Fibroblast of gingiva (primary cell): ENCODE measurements at regions not wholly inside any gene's neighbourhood (a gene's known extent, or its start where the extent isn't known, plus 50 kb on each side); places are given as distances from the start of the nearest gene placed in this dataset.

ENCODE experiments used
- DNase-seq: peaks from one replicate; pipeline ENCODE4 v3.0.0-alpha.2; 2011; ENCODE audit warnings: low read depth

GRCh38 chr20:40160097-40160550, 528.9 kb downstream of the MAFB start:
- peak; percentile 39 for DNase-seq

DNA sequence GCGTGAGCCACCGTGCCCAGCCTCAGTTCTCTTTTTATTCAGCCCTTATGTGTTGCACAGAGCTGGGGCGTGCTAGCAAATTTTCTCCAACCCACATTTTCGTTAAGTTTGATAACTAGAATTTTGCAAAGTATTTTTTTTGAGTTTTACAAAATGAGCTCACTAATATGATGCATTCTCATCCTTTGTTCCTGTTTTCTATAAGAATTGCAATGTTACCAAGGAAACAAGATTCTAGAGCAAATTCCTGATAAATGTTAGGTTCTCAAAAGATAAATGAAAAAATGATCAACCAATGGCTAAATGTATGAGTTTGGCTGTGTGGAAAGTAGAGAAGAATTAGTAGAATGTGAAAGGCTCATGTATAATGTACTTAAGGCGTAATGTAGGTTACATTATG, 529.8 kb downstream of the MAFB start:
- no peak for DNase-seq

- DNase-seq = no peak
These were observed 532.3 kb downstream of the MAFB start for GRCh38 chr20:40156600-40157317.

GRCh38 chr20:40154514-40154913, 534.5 kb downstream of the MAFB start:
- DNase-seq = no peak

GRCh38 chr20:40148886-40149285, 540.1 kb downstream of the MAFB start:
- DNase-seq = no peak

- DNase-seq = no peak
These were observed 543.0 kb downstream of the MAFB start for GRCh38 chr20:40146071-40146470.

DNA sequence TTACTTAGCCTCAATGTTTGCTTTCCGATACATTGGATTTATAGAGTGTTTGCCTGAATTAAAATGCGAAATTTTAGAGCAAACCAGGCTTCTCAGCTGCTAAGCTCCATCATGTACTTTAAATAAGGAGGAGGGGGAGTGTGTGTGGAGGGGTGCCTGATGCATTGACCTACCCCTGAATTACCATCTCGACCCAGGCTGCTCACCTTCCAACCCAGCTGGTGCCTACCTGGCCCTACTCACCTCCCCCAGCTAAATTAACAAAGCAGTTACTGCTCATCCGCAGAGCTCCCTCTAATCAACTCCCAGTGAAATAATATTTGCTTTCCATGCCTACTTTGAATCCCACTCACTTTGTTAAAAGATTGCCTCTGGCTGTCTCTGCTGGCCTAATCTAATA, 544.5 kb downstream of the MAFB start:
- DNase-seq = no peak

- DNase-seq = no peak
These were observed 554.9 kb downstream of the MAFB start for GRCh38 chr20:40134176-40134575.

DNA sequence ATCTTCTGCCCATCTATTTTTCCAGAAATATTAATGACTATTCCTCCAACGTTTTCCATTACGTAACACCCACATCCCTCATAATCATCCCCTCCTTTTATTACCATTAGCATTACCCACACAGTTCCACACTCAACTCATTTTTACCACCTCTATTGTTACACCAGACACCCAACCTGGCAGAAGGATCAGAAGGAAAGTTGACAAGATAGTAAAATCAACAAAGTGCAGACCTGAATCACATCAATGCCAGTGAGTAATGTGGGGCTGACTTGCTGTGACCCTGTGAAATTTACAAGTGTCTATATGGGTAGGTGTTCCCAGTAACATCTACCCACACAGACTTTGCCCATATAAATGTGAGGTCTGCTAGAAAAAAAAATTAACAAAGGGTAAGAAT, 568.2 kb downstream of the MAFB start:
- no peak for DNase-seq

- DNase-seq = no peak
These were observed 577.8 kb downstream of the MAFB start for GRCh38 chr20:40111282-40111681.

DNA sequence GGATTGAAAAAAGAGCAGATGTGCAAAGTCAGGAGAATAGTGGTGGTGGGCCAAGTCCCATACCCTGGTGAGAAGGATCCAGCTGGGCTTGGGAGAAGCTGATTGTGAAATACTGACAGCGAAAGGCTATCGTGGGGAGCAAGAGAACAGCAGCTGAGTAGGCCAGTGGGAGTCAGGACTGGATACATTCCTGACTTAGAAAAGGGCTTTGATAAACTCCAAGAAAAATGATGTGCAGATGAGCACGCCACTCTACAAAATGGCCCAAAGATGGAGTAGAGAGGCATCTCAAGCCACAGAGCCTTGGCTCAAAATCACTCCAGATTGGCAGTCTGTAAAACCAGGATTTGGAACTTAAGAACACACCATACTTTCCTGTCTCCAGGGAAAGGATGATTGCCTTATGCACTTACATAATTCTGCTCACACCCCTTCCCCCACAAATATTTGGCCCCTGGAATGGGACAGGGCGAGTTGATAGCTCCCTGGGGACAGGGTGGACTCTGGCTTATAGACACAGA, 578.7 kb downstream of the MAFB start:
- no peak for DNase-seq

- DNase-seq = no peak
These were observed 579.9 kb downstream of the MAFB start for GRCh38 chr20:40109136-40109535.

- no peak for DNase-seq
These were observed 580.7 kb downstream of the MAFB start for GRCh38 chr20:40108321-40108720.

GRCh38 chr20:40104959-40105358, 584.1 kb downstream of the MAFB start:
- DNase-seq = no peak

DNA sequence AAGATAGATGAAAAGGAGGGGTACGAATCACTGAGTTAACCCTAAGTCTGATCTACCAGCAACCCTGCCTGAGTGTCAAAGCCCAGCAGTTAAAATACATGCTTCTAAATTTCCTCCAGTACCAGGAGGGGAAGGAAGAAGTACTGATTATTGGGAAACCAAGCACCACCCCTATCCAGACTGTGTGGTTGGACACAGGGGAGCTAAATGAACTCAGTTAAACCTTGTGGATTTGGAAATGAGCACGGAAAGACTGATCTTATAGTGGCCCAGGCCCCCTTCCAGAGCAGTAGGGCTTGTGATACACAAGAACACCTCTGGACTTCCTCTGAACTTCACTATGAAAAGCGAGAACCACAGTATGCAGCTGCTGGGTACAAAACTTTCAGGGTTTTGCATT, 585.6 kb downstream of the MAFB start:
- DNase-seq = no peak

DNA sequence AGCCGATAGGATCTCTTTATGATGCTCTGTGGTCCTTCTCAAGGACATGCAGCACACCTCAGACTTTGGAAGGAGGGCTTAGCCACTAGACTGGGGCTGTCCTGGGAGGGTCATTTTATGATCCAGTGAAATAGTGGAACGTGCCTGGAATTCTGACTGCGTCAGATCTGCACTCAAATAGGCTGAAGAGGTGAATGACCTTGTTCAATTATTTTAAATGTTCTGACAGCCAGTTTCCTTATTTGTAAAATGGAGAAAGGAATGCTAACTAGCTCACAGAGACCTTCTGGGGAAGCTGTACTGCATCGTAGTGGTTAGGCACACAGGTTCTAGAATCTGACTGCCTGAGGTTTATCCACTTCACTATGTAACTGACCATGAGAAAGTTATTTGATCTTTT, 587.5 kb downstream of the MAFB start:
- no peak for DNase-seq

- no peak for DNase-seq
These were observed 588.8 kb downstream of the MAFB start for GRCh38 chr20:40100261-40100660.

GRCh38 chr20:40090236-40090635, 598.8 kb downstream of the MAFB start:
- DNase-seq = no peak

GRCh38 chr20:40087496-40087895, 601.5 kb downstream of the MAFB start:
- no peak for DNase-seq

DNA sequence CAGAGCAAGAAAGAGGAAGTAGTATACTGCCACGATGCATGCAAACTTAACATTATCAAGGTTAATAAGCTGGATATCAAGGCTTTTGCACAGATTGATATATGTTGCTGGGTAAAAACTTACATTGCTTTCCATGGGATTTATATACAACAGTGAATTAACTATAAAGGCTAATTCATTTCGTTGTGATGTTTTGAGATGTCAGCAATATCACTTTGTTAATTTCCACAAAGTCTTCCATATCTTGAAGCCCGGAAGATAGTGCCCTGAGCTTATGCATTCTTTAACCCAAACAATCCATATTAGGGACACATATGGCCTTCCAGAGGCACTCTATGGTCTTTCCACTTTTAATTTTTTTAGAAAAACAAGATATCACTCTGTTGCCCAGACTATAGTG, 603.5 kb downstream of the MAFB start:
- DNase-seq = no peak

DNA sequence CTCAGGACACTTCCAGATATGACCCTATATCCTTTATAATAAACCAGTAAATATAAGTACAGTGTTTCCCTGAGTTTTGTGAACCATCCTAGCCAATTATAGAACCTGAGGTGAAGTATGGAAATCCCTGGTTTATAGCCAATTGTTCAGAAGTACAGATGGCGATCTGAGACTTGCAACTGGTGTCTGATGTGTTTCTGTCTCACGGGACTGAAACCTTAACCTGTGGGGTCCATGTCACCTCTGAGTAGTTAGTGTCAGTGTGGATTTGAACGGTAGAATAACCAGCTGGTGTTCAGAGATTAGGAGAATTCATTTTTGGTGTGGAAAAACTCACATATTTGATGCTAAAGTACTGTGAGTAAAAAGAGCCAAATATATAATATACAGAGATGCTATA, 606.6 kb downstream of the MAFB start:
- no peak for DNase-seq

GRCh38 chr20:40081653-40082052, 607.4 kb downstream of the MAFB start:
- no peak for DNase-seq

- no peak for DNase-seq
These were observed 608.9 kb downstream of the MAFB start for GRCh38 chr20:40080041-40080652.
